T-cell (primary cell): ENCODE measurements at regions not wholly inside any gene's neighbourhood (a gene's known extent, or its start where the extent isn't known, plus 50 kb on each side); places are given as distances from the start of the nearest gene placed in this dataset.

Source experiments
- ATAC-seq, 4 experiments: fragments of 200-7000 bp in 3 of 4; fragments of 150-1000 bp in 1 of 4; cut with Tn5 transposase; replicated peaks in 1 of 4; 1 replicate in 3 of 4; 2 replicates in 1 of 4; pipeline ENCODE4 v1.10.0; 2021; ENCODE audit warnings: moderate library complexity in 3 of 4, mild to moderate bottlenecking in 2 of 4, moderate number of reproducible peaks in 1 of 4
- CTCF ChIA-PET, 2 donors: fragments of 300-600 bp; sonication (Branson Sonifier 250); formaldehyde crosslinking; loops; one replicate each; lab custom pipeline; 2022; ENCODE audit warnings: antibody characterized with exemption in 2 of 2; lab: Charles Lee
- POLR2A ChIA-PET, 2 donors: fragments of 300-600 bp; sonication (Branson Sonifier 250); formaldehyde crosslinking; loops; one replicate each; lab custom pipeline; 2022; ENCODE audit warnings: antibody characterized with exemption in 2 of 2; lab: Charles Lee
- DNase-seq, 35 experiments: peaks; one replicate each; pipeline versions ENCODE4 v3.0.0 to v3.0.0-alpha.2; 2013 to 2023
- H3K27ac ChIP-seq: one replicate; pipeline ENCODE4 v1.5.1; 2013; ENCODE audit warnings: low read length
- H3K27me3 ChIP-seq, 2 experiments: replicated peaks in 1 of 2; 1 replicate in 1 of 2; 2 replicates in 1 of 2; pipeline versions ENCODE4 v1.6.1 to v1.7.0; 2013; ENCODE audit warnings: low read length in 1 of 2, mixed read lengths in 1 of 2; ENCODE audit not compliant: control insufficient read depth in 2 of 2, insufficient read depth in 2 of 2; ENCODE audit errors: extremely low read depth in 1 of 2
- H3K36me3 ChIP-seq, 2 donors: 1 replicate in 1 of 2; 2 replicates in 1 of 2; pipeline versions ENCODE4 v1.6.1 to v1.7.0; 2013; ENCODE audit warnings: low read length in 1 of 2; ENCODE audit not compliant: control insufficient read depth in 2 of 2, insufficient read depth in 1 of 2; ENCODE audit errors: extremely low read depth in 1 of 2
- H3K4me1 ChIP-seq, 2 experiments: 1 replicate in 1 of 2; 2 replicates in 1 of 2; pipeline versions ENCODE4 v1.6.1 to v1.7.0; 2013; ENCODE audit warnings: low read length in 2 of 2, mixed read lengths in 1 of 2; ENCODE audit not compliant: insufficient read depth in 2 of 2, control insufficient read depth in 1 of 2; ENCODE audit errors: extremely low read depth in 1 of 2
- H3K4me3 ChIP-seq, 2 donors: 1 replicate in 1 of 2; 2 replicates in 1 of 2; pipeline versions ENCODE4 v1.5.1 to v1.7.0; 2013; ENCODE audit warnings: mild to moderate bottlenecking in 2 of 2, low read length in 1 of 2, moderate library complexity in 1 of 2; ENCODE audit not compliant: control insufficient read depth in 1 of 2; ENCODE audit errors: extremely low read depth in 1 of 2
- H3K9me3 ChIP-seq: 2 replicates; pipeline ENCODE4 v1.7.0; 2013
- H3K27ac Mint-ChIP-seq, 2 donors: one replicate each; pipeline ENCODE4 v1.8.0; 2020 to 2021; ENCODE audit warnings: mild to moderate bottlenecking in 2 of 2, mixed read lengths in 2 of 2
- H3K27me3 Mint-ChIP-seq, 2 donors: one replicate each; pipeline ENCODE4 v1.8.0; 2021 to 2022; ENCODE audit warnings: mixed read lengths in 2 of 2
- H3K36me3 Mint-ChIP-seq: one replicate; pipeline ENCODE4 v1.8.0; 2021; ENCODE audit warnings: mixed read lengths
- H3K4me1 Mint-ChIP-seq, 3 donors: one replicate each; pipeline ENCODE4 v1.8.0; 2020 to 2022; ENCODE audit warnings: mixed read lengths in 3 of 3, mild to moderate bottlenecking in 1 of 3
- H3K4me3 Mint-ChIP-seq, 3 donors: one replicate each; pipeline ENCODE4 v1.8.0; 2020 to 2022; ENCODE audit warnings: mild to moderate bottlenecking in 3 of 3, mixed read lengths in 3 of 3, moderate library complexity in 3 of 3
- H3K9me3 Mint-ChIP-seq, 3 donors: one replicate each; pipeline ENCODE4 v1.8.0; 2020 to 2022; ENCODE audit warnings: mixed read lengths in 3 of 3
- WGBS: methylation state at CpG from one replicate; pipeline ENCODE4 v1.1.5; 2013; ENCODE audit warnings: missing lambda C conversion rate; ENCODE audit not compliant: insufficient coverage; 5-methylcytosine and 5-hydroxymethylcytosine counted together

- Mint-ChIP-seq H3K27me3 (peaks cover 18 to 20% of the 10 kb centered on the region in 2 donors), H3K36me3 (no peaks in the 10 kb centered on the region), H3K9me3 (no peaks in the 10 kb centered on the region), H3K27ac (no peak overlapping the region), H3K4me3 (no peak overlapping the region), H3K4me1 (no peaks in the 10 kb centered on the region)
- peaks cover 0 to 82% of the 10 kb centered on the region in 2 experiments for H3K27me3 ChIP-seq
- ChIA-PET POLR2A (no interaction called here), CTCF (no interaction called here)
- no peak overlapping the region for H3K27ac ChIP-seq
- DNase-seq (no peak), ATAC-seq (no peak)
- 69% methylated on average over 30 of the region's 36 CpGs for WGBS
- no peaks in the 10 kb centered on the region for H3K36me3 ChIP-seq
- no peaks in the 10 kb centered on the region for H3K9me3 ChIP-seq
- no peaks in the 10 kb centered on the region for H3K4me1 ChIP-seq
- no peak overlapping the region for H3K4me3 ChIP-seq
Measured at GRCh38 chr12:132404951-132405741, 75.8 kb upstream of the GALNT9 start.

GRCh38 chr12:132404435-132404855, 75.1 kb upstream of the GALNT9 start:
- Histone ChIP-seq H3K27ac (no peak overlapping the region), H3K4me3 (no peak overlapping the region), H3K36me3 (no peaks in the 10 kb centered on the region), H3K9me3 (no peaks in the 10 kb centered on the region), H3K4me1 (no peaks in the 10 kb centered on the region), H3K27me3 (peaks cover 0 to 83% of the 10 kb centered on the region in 2 experiments)
- WGBS = 82% methylated on average over 6 of the region's 7 CpGs
- Mint-ChIP-seq H3K4me3 (no peak overlapping the region), H3K36me3 (no peaks in the 10 kb centered on the region), H3K9me3 (no peaks in the 10 kb centered on the region), H3K27me3 (peaks cover 20 to 23% of the 10 kb centered on the region in 2 donors), H3K27ac (no peak overlapping the region), H3K4me1 (no peaks in the 10 kb centered on the region)
- ATAC-seq (no peak), DNase-seq (no peak)
- POLR2A ChIA-PET = no interaction called here
- CTCF ChIA-PET = interaction anchor here in 1 of 2 donors (0.6 kb wide), 1 partner anchor 345 kb away, joined by 3 read pairs; no protein-coding TSS in a partner anchor

- POLR2A ChIA-PET = no interaction called here
- Mint-ChIP-seq H3K27ac (no peak overlapping the region), H3K4me1 (no peaks in the 10 kb centered on the region), H3K9me3 (no peaks in the 10 kb centered on the region), H3K36me3 (no peaks in the 10 kb centered on the region), H3K4me3 (no peak overlapping the region), H3K27me3 (peaks cover 20 to 28% of the 10 kb centered on the region in 2 donors)
- H3K27me3 ChIP-seq = peaks cover 0 to 83% of the 10 kb centered on the region in 2 experiments
- H3K9me3 ChIP-seq = no peaks in the 10 kb centered on the region
- H3K4me3 ChIP-seq = no peak overlapping the region
- no peak for ATAC-seq
- no peak for DNase-seq
- WGBS = 83% methylated on average over 26 of the region's 35 CpGs
- no peaks in the 10 kb centered on the region for H3K36me3 ChIP-seq
- CTCF ChIA-PET = interaction anchor here in 1 of 2 donors (0.6 kb wide), 1 partner anchor 346 kb away, joined by 3 read pairs; no protein-coding TSS in a partner anchor
- H3K4me1 ChIP-seq = no peaks in the 10 kb centered on the region
- no peak overlapping the region for H3K27ac ChIP-seq
Measured at GRCh38 chr12:132403636-132404434, 74.4 kb upstream of the GALNT9 start.

GRCh38 chr12:132402831-132403416, 73.5 kb upstream of the GALNT9 start:
- H3K27ac Mint-ChIP-seq = no peak overlapping the region
- H3K27me3 Mint-ChIP-seq = peaks cover 20 to 36% of the 10 kb centered on the region in 2 donors
- no peaks in the 10 kb centered on the region for H3K9me3 Mint-ChIP-seq
- POLR2A ChIA-PET = no interaction called here
- H3K4me1 Mint-ChIP-seq = no peaks in the 10 kb centered on the region
- H3K27ac ChIP-seq = no peak overlapping the region
- no peak for ATAC-seq
- H3K36me3 Mint-ChIP-seq = no peaks in the 10 kb centered on the region
- H3K36me3 ChIP-seq = no peaks in the 10 kb centered on the region
- H3K27me3 ChIP-seq = peaks cover 0 to 83% of the 10 kb centered on the region in 2 experiments
- WGBS = 75% methylated on average over 16 of the region's 23 CpGs
- H3K4me3 ChIP-seq = no peak overlapping the region
- no peaks in the 10 kb centered on the region for H3K4me1 ChIP-seq
- no peaks in the 10 kb centered on the region for H3K9me3 ChIP-seq
- H3K4me3 Mint-ChIP-seq = no peak overlapping the region
- CTCF ChIA-PET = no interaction called here
- DNase-seq = no peak

- ATAC-seq (no peak), DNase-seq (no peak)
- H3K27me3 Mint-ChIP-seq = peaks cover 20 to 37% of the 10 kb centered on the region in 2 donors
- CTCF ChIA-PET = no interaction called here
- H3K4me1 Mint-ChIP-seq = no peaks in the 10 kb centered on the region
- no peaks in the 10 kb centered on the region for H3K4me1 ChIP-seq
- H3K4me3 Mint-ChIP-seq = no peak overlapping the region
- H3K27ac ChIP-seq = no peak overlapping the region
- POLR2A ChIA-PET = no interaction called here
- WGBS = 75% methylated on average over 1 of the region's 1 CpG
- H3K36me3 ChIP-seq = no peaks in the 10 kb centered on the region
- no peaks in the 10 kb centered on the region for H3K36me3 Mint-ChIP-seq
- peaks cover 0 to 87% of the 10 kb centered on the region in 2 experiments for H3K27me3 ChIP-seq
- H3K4me3 ChIP-seq = no peak overlapping the region
- H3K27ac Mint-ChIP-seq = no peak overlapping the region
- no peaks in the 10 kb centered on the region for H3K9me3 ChIP-seq
- H3K9me3 Mint-ChIP-seq = no peaks in the 10 kb centered on the region
Measured at GRCh38 chr12:132401982-132402381, 72.6 kb upstream of the GALNT9 start.

GRCh38 chr12:132400011-132400641, 70.7 kb upstream of the GALNT9 start:
- peaks cover 20 to 35% of the 10 kb centered on the region in 2 donors for H3K27me3 Mint-ChIP-seq
- H3K27me3 ChIP-seq = peaks cover 0 to 74% of the 10 kb centered on the region in 2 experiments
- no peak for DNase-seq

More at GRCh38 chr12:132400011-132400641, 70.7 kb upstream of the GALNT9 start:
- H3K4me1 ChIP-seq = no peaks in the 10 kb centered on the region
- POLR2A ChIA-PET = no interaction called here
- WGBS = 29% methylated on average over 28 of the region's 31 CpGs
- CTCF ChIA-PET = no interaction called here
- no peaks in the 10 kb centered on the region for H3K36me3 Mint-ChIP-seq
- no peaks in the 10 kb centered on the region for H3K9me3 ChIP-seq
- no peak for ATAC-seq
- H3K4me1 Mint-ChIP-seq = no peaks in the 10 kb centered on the region
- H3K27ac Mint-ChIP-seq = no peak overlapping the region
- no peaks in the 10 kb centered on the region for H3K9me3 Mint-ChIP-seq
- H3K4me3 ChIP-seq = no peak overlapping the region
- no peak overlapping the region for H3K27ac ChIP-seq
- H3K4me3 Mint-ChIP-seq = no peak overlapping the region
- no peaks in the 10 kb centered on the region for H3K36me3 ChIP-seq
